ENCODE measurements at regions not wholly inside any gene's neighbourhood (a gene's known extent, or its start where the extent isn't known, plus 50 kb on each side); places are given as distances from the start of the nearest gene placed in this dataset.
A peak's percentile ranks its signal among the peaks of the same experiment; 100 is the strongest.

DNA sequence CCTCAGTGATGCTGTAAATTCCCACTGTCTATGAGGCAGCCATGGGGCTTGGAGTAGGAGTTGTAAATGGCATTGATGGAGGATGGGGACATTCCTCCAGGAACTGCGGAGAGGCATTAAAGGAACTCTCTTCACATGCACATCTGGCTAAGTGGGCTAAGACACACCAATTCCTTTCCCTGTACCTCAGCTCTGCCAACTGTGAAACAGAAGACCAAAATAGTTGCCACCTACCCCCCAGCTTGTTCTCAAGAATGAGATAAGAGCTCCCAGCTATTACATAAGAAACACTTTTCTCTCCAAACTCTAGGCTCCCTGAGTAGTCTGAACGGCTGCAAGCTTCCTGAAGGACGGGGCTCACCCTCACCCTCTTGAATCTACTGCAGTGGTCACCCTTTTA lies 144.6 kb upstream of the SLC30A5 start:
- TF ChIP-seq, protein P1, sequence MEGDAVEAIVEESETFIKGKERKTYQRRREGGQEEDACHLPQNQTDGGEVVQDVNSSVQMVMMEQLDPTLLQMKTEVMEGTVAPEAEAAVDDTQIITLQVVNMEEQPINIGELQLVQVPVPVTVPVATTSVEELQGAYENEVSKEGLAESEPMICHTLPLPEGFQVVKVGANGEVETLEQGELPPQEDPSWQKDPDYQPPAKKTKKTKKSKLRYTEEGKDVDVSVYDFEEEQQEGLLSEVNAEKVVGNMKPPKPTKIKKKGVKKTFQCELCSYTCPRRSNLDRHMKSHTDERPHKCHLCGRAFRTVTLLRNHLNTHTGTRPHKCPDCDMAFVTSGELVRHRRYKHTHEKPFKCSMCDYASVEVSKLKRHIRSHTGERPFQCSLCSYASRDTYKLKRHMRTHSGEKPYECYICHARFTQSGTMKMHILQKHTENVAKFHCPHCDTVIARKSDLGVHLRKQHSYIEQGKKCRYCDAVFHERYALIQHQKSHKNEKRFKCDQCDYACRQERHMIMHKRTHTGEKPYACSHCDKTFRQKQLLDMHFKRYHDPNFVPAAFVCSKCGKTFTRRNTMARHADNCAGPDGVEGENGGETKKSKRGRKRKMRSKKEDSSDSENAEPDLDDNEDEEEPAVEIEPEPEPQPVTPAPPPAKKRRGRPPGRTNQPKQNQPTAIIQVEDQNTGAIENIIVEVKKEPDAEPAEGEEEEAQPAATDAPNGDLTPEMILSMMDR (IDR thresholded peaks at IDR 0.05; ENCODE audit: insufficient read depth, missing control alignments) = no peak
- FAIRE-seq = no peak

DNA sequence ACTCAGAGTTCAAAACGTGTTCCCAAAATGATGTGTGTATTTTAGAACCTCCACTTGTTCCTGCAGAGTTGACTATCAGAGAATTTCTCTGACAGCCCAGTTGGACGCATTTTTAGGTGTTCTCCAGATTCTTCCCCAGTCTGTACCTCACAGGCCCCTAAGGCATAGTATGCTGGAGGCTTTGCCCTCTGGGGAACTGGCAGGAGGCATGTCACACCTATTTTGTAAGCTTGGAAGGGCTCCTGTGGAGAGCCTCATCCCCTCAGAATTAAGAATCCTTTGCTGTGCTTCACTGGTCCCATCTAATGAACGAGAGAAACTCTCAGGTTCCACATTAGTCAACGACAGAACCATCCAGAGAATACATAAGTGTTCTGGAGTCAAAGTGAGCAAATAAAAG lies 144.1 kb upstream of the SLC30A5 start:
- TF ChIP-seq, protein P1 (IDR thresholded peaks at IDR 0.05; ENCODE audit: insufficient read depth, missing control alignments) = no peak
- FAIRE-seq = no peak
- no peak for DNase-seq (ENCODE audit: insufficient read length, low spot score)

More for the DNA sequence above, 144.6 kb upstream of the SLC30A5 start:
- DNase-seq (ENCODE audit: insufficient read length, low spot score) = no peak

DNA sequence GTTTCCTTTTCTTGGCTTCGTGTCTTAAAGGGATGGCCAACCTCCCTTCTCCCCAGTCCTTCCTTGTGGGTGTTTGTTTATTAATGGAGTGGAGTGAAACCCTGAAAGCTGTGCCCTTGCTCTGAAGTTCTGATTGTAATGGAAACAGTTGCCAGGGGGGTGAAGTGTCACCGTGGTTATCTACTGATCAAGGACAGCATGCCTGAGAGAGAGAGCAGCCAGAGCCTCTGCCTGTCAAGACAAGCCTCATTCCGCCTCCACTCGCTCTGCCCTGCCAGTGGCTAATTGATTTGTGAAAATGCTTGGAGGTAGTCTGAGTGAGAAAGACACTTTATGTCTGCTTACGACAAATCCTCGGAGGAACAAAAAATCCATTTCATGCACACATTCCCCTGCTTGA lies 143.7 kb upstream of the SLC30A5 start:
- TF ChIP-seq, protein P1 (IDR thresholded peaks at IDR 0.05; ENCODE audit: insufficient read depth, missing control alignments) = no peak
- FAIRE-seq (no peak), DNase-seq (ENCODE audit: insufficient read length, low spot score) (no peak)

DNA sequence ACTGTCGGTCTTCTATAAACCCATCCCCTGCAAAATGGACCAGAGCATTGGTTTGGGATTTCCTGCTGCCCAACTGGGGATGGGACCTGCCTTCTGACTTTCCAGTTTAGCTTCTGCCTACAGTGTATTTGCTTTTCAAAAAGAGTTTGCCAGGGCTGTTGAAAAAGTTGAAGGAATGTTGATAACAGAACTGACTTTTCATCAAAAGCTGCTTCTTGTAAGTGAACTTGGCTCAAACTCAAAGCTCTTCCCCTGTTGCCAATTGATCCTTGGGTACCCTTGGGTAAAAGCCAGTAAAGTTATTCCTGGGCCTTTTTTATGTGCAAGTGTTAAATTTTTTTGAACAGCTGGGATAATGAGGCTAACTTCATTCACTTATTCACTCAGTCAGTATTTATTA lies 142.9 kb upstream of the SLC30A5 start:
- no peak for FAIRE-seq
- TF ChIP-seq, protein P1 (IDR thresholded peaks at IDR 0.05; ENCODE audit: insufficient read depth, missing control alignments) = no peak
- no peak for DNase-seq (ENCODE audit: insufficient read length, low spot score)

DNA sequence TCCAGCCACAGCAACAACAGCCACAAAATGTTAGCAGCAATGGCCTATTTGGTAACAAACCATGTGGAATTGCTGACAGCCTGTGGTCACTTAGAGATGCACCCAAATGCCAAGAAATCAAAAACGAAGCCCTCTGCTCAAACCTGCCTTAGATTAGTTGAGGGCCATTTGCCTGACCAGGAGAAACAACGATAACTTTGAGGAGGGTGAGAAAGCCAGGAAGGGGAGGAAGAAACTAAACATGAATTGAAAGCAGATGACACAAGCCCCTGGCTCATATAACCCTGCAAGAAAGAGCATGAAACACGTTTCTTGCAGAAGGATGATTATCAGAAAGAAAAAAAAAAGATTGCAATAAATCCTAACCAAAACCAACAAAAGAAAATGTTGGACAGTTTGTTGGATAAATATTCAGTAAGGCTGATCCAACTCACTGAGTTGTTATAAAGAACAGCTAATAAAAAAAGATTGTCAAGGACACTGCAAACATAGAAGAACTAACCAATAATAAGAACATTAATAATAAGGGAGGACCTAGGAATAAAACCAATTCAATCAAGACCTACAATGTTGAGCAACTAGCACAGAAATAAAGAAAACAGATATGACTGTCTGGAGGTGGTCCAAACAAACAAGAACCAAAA lies 140.5 kb upstream of the SLC30A5 start:
- DNase-seq (ENCODE audit: insufficient read length, low spot score) (no peak), FAIRE-seq (no peak)
- TF ChIP-seq, protein P1 (IDR thresholded peaks at IDR 0.05; ENCODE audit: insufficient read depth, missing control alignments) = no peak

DNA sequence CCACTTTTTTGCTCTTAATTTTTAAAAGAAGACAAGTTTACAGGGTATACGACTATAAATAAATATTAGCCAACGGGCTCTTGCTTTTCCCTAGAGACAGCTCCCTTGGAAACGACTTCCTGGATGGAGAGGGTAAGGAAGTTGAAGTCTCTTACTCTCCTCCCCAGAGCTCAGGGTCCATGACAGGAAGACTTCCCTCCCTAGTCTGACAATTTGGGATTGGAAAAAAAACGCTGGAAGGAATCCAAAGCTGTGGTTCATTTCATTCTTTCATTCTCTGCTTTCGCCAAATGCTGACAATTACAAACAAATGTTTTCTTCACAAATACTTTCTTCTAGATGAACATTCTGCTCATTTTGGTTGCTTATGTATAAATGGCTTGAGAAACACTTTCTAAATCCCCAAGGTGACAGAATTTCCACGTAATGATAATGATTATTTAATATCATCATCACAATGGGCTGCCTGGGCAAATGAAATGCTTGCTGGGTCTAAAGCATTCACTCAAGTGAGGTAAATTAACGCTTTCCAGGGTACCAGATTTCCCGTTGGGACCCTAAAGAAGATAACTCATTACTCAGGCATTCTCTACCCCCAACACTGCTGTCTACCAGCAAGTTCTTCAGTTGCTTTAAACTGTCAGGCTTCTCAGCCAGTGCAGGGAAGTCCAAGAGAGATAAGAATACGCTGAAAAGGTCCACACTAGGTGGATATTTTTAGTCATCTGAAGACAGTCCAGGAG lies 139.8 kb upstream of the SLC30A5 start:
- FAIRE-seq = no peak
- no peak for DNase-seq (ENCODE audit: insufficient read length, low spot score)
- TF ChIP-seq, protein P1 (IDR thresholded peaks at IDR 0.05; ENCODE audit: insufficient read depth, missing control alignments) = no peak

DNA sequence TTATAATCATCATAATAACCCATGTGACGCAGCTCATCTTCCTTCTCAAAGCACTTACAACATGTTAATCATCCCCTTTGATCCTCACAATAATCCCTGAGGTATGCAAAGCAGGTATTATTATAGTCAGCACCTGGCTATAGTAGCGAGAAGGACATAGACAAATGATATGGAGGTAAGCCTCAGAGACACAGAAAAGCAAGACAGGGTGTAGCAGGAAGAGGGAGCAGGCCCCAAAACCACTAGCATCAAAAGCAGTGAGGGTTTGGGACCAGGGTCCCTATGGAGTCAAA lies 139.2 kb upstream of the SLC30A5 start:
- DNase-seq (ENCODE audit: insufficient read length, low spot score) (peak; percentile 35), FAIRE-seq (peak; percentile 98)
- TF ChIP-seq, protein P1 (IDR thresholded peaks at IDR 0.05; ENCODE audit: insufficient read depth, missing control alignments) = no peak

Measured in D721Med (cell line).